HUES6 (cell line): ENCODE measurements at regions not wholly inside any gene's neighbourhood (a gene's known extent, or its start where the extent isn't known, plus 50 kb on each side); places are given as distances from the start of the nearest gene placed in this dataset.

Experiments
- H3K27ac ChIP-seq: 2 replicates; pipeline ENCODE4 v1.7.0; 2013; ENCODE audit warnings: low read depth, mild to moderate bottlenecking, low read length, inconsistent platforms
- H3K27me3 ChIP-seq: 2 replicates; pipeline ENCODE4 v1.6.1; 2013; ENCODE audit warnings: low read length; ENCODE audit not compliant: control insufficient read depth, insufficient read depth
- H3K36me3 ChIP-seq: 2 replicates; pipeline ENCODE4 v1.6.1; 2013; ENCODE audit warnings: low read length; ENCODE audit not compliant: control insufficient read depth, insufficient read depth
- H3K4me1 ChIP-seq: 2 replicates; pipeline ENCODE4 v1.6.1; 2013; ENCODE audit warnings: low read length; ENCODE audit not compliant: control insufficient read depth, insufficient read depth
- H3K4me3 ChIP-seq: 2 replicates; pipeline ENCODE4 v1.5.1; 2013; ENCODE audit warnings: low read depth, low read length
- H3K9ac ChIP-seq: one replicate; pipeline ENCODE4 v1.6.1; 2013; ENCODE audit warnings: mild to moderate bottlenecking, low read length
- H3K9me3 ChIP-seq: 2 replicates; pipeline ENCODE4 v1.6.1; 2013; ENCODE audit warnings: low read depth, low read length; ENCODE audit not compliant: control insufficient read depth, insufficient read depth

DNA sequence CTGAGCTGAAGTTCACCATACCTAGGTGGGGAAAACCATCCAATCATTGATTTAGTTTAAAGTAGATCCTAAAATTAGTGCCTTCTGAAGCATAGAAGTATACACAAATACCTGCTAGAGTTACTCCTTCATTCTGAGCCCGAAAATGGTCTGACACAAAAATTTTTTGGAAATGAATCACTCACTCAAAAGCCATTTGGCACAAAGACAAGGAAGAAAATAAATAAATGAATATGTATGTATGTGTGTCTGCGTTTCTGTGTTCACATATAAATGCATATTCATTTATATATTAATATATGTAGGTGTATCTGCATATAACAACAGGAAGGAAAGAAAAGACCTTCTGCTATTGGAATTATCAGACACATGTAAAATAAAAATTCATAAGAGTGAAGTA, 614.4 kb upstream of the PCDH9 start:
- Histone ChIP-seq H3K9me3 (no peaks in the 10 kb centered on the region; the same call in 1 of the 2 replicates), H3K9ac (no peak overlapping the region), H3K4me1 (no peaks in the 10 kb centered on the region), H3K36me3 (no peaks in the 10 kb centered on the region), H3K4me3 (no peak overlapping the region), H3K27me3 (no peaks in the 10 kb centered on the region), H3K27ac (no peak overlapping the region)

DNA sequence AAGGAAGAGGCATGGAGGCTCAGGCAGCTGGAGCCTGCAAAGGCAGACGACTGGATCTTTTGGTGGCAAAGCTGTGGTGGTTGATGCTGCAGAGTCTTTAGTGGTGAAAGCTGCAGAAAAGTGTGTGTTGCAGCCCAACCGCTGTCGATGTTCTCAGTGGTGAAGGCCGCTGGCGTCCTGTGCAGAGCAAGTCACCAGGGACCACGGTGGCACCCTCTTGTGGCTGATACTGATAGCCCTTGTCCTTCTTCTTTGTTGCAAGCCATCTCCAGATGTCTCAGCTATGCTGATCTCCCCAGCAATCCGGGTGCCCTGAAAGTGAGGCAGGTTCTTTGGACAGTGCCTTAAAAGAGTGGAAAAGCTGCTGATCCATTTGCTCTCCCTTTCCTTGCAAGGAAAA, 610.9 kb upstream of the PCDH9 start:
- no peaks in the 10 kb centered on the region for H3K4me1 ChIP-seq
- H3K27me3 ChIP-seq = no peaks in the 10 kb centered on the region
- H3K27ac ChIP-seq = no peak overlapping the region
- peaks cover 2% of the 10 kb centered on the region for H3K9me3 ChIP-seq
- no peaks in the 10 kb centered on the region for H3K36me3 ChIP-seq
- no peak overlapping the region for H3K9ac ChIP-seq
- no peak overlapping the region for H3K4me3 ChIP-seq

DNA sequence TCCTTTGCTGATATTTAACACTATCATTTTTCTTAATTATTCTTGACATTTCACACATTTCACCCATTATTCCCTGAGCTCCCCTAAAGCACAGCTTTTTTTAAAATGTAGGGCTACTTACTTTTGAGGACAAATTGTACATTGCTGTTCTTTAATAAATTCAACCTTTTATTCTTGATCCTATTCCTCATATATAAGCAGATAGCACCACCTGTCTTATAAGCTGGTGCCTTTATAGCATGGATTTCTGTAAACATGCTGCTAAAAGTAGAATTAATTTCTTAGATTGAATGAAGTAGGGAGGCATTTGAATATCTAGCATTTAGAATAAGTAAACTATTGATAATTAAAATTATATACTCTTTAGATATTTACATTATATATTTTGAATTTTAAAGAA, 603.4 kb upstream of the PCDH9 start:
- H3K27me3 ChIP-seq = no peaks in the 10 kb centered on the region
- H3K9me3 ChIP-seq = peaks cover 6% of the 10 kb centered on the region; the same call in 1 of the 2 replicates
- no peak overlapping the region for H3K27ac ChIP-seq
- no peak overlapping the region for H3K9ac ChIP-seq
- no peaks in the 10 kb centered on the region for H3K4me1 ChIP-seq
- H3K36me3 ChIP-seq = no peaks in the 10 kb centered on the region
- H3K4me3 ChIP-seq = no peak overlapping the region

DNA sequence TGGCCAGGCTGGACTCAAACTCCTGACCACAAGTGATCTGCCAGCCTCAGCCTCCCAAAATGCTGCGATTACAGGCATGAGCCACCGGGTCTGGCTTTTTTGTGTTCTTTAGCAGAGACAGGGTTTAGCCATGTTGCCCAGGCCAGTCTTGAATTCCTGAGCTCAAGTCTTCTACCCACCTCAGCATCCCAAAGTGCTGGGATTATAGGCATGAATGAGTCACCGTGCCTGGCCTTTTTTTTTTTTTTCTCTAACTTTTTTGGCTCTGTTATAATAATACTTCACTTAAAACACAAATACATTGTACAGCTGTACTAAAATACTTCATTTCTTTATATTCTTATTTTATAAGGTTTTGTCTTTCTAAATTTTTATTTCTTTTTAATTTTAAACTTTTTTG, 599.5 kb upstream of the PCDH9 start:
- Histone ChIP-seq H3K27me3 (no peaks in the 10 kb centered on the region), H3K4me3 (no peak overlapping the region), H3K4me1 (no peaks in the 10 kb centered on the region), H3K9ac (no peak overlapping the region), H3K9me3 (no peaks in the 10 kb centered on the region), H3K36me3 (no peaks in the 10 kb centered on the region), H3K27ac (no peak overlapping the region)

DNA sequence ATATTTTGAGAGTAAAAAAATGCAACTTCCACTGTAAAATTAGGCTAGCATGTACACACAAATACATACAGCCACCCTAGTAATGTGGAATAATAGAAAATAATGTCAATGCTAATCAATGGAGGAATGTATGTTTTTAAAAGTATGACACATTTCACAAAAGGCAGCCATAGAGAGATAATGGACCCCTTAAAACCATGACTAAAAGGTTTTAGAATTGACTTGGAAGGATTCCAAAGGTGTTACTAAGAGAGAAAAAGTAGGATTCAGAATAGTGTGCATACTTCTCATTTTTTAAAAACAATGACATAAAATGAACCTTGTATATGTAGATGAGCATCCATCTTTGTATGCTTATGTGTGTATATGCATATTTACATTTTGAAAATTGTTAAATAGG, 597.9 kb upstream of the PCDH9 start:
- Histone ChIP-seq H3K27ac (no peak overlapping the region; the same call in 1 of the 2 replicates), H3K36me3 (no peaks in the 10 kb centered on the region), H3K9me3 (no peaks in the 10 kb centered on the region), H3K4me1 (no peaks in the 10 kb centered on the region), H3K9ac (no peak overlapping the region), H3K27me3 (no peaks in the 10 kb centered on the region), H3K4me3 (no peak overlapping the region)

DNA sequence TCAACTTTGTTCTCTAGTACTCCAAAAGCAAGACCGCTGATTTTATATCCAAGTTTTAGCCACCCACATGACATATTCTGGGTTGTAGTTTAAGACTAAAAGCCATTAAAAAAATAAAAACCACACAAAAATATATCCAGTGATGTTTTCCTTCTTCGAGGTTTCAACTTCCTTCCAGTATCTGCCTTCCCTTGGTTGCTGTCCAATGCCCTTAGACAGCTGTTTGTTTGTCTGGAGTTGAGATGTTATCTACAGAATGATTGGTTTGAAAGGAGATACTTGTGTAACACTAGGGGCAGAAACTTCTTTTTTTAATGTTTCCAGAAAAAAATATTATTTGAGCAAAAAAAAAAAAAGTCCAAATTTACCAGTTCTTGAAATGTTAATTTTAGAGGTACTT, 591.5 kb upstream of the PCDH9 start:
- H3K36me3 ChIP-seq = no peaks in the 10 kb centered on the region
- H3K9ac ChIP-seq = no peak overlapping the region
- no peaks in the 10 kb centered on the region for H3K4me1 ChIP-seq
- no peak overlapping the region for H3K4me3 ChIP-seq
- no peak overlapping the region for H3K27ac ChIP-seq
- H3K9me3 ChIP-seq = no peaks in the 10 kb centered on the region
- H3K27me3 ChIP-seq = no peaks in the 10 kb centered on the region

DNA sequence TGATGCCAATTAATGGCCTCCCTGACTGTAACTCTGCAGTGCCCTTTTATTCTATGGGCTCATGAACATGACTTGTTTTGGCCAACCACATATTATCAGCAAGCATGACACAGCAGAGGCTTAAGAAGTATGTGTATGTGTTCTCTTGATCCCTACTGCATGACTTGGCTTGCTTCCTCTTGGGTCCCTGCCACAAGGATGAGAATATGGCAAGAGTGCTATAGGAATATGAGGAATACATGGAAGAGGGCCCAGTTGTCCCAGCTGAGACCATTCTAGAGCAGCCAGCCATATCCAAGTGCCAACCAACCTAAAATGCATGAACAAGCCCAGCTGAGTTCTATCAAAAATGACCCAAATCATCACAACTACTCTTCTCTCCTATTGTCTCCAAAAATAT, 576.7 kb upstream of the PCDH9 start:
- no peaks in the 10 kb centered on the region for H3K4me1 ChIP-seq

DNA sequence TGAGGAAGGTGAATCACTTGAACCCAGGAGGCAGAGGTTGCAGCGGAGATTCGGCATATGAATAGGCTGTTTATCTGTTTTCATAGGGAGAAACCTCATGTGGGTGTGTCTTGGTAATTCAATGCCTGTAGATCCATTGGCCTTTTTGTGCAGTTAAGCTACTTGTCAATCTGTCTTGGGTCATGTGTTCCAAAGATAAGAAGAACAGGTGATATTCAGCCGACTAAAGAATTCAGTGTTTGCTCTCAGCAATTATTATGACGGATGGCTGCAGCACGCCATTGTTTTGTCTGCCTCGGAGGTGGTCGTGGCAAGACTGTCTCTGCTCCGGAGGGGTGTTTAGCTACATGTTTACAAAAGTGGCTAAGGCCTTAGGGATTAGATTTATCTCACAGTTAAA, 573.0 kb upstream of the PCDH9 start:
- Histone ChIP-seq H3K36me3 (no peaks in the 10 kb centered on the region), H3K27me3 (no peaks in the 10 kb centered on the region), H3K9ac (no peak overlapping the region), H3K27ac (no peak overlapping the region), H3K9me3 (no peaks in the 10 kb centered on the region), H3K4me3 (no peak overlapping the region), H3K4me1 (0 out of 2 replicates have a peak, but pooled peaks cover 5% of the 10 kb centered on the region)

More for the DNA sequence above, 576.7 kb upstream of the PCDH9 start:
- no peaks in the 10 kb centered on the region for H3K36me3 ChIP-seq
- H3K27me3 ChIP-seq = no peaks in the 10 kb centered on the region
- H3K27ac ChIP-seq = no peak overlapping the region
- H3K9ac ChIP-seq = no peak overlapping the region
- H3K9me3 ChIP-seq = no peaks in the 10 kb centered on the region
- no peak overlapping the region for H3K4me3 ChIP-seq

DNA sequence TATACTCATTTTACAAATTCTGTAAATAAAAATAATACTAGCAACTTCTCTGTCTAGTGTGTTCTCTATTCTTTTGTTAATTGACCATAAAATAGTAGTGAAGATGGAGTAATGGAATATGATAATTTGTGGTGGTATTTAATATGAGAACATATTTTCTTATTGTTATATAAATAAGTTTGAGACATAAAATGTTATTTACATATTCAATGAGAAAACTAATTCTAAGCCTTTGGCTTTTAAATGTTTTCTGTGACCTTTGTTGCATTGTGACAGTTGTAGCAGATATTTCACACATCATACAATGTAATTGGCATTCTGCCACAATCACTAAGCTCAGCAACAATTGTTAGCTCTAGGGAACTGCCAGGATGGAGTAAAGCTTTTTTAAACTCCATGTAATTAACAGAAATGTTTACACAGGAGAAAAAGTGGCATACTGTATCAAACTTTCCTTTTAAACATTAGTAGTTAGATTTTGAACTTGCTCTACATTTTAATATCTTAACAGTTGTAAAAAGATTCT, 562.1 kb upstream of the PCDH9 start:
- Histone ChIP-seq H3K9me3 (no peaks in the 10 kb centered on the region), H3K4me1 (no peaks in the 10 kb centered on the region), H3K4me3 (no peak overlapping the region), H3K9ac (no peak overlapping the region), H3K27me3 (no peaks in the 10 kb centered on the region), H3K27ac (no peak overlapping the region), H3K36me3 (no peaks in the 10 kb centered on the region)

DNA sequence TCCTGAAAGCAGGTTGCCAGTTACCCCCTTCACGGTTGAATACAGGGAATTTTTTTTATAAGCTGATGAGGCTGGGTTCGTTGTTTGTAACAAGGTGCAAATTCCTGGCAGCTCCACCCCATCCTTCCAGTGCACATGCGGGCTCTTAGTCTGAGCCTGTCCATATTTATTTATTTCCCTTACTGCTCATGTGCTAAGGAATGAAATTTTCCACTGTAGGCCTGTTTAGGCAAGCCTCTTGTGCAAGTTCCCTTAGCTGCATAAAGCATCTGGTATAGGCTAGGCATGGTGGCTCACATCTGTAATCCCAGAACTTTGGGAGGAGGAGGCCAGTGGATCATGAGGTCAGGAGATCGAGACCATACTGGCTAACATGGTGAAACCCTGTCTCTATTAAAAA, 560.9 kb upstream of the PCDH9 start:
- Histone ChIP-seq H3K27me3 (no peaks in the 10 kb centered on the region), H3K4me1 (no peaks in the 10 kb centered on the region), H3K27ac (no peak overlapping the region), H3K9me3 (no peaks in the 10 kb centered on the region), H3K36me3 (no peaks in the 10 kb centered on the region), H3K4me3 (no peak overlapping the region), H3K9ac (no peak overlapping the region)

DNA sequence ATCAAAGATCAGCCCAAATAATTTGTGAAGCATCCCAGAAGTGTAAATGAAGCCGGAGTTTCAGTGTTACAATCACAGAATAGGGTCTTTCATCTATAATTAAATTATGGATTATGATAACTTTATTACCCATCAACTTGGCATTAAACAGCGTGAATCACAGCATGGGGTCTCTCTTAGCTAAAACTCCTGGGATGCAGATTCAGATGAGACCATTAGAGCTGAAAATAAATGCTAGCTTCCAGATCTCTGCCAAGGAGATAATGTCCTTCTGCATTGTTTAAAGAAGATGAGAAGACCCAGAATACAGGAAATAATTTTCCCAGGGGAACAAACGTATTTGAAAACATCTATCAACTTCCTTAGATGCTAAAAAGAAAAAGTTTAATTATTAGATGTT, 546.0 kb upstream of the PCDH9 start:
- Histone ChIP-seq H3K27ac (no peak overlapping the region), H3K4me1 (no peaks in the 10 kb centered on the region), H3K9ac (no peak overlapping the region), H3K36me3 (no peaks in the 10 kb centered on the region), H3K9me3 (peaks cover 13% of the 10 kb centered on the region), H3K27me3 (no peaks in the 10 kb centered on the region), H3K4me3 (no peak overlapping the region)

DNA sequence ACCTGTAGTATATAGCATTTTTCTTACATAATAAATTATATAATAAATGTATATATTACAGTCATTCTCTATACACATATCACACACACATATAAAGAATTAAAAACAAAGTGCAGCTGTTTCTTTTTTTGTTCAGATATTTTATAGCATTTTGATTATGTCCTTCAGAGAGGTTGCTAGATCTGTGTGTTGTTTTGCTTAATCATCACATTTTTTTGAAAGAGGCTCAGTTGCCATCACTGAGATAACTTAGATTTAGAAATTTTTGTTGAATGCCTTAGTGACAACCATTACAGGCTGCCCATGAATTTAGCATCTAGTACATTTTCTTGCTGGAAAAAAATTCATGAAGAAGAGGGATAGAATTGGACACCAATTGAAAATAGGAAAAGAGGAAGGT, 545.2 kb upstream of the PCDH9 start:
- peaks cover 13% of the 10 kb centered on the region for H3K9me3 ChIP-seq
- H3K4me1 ChIP-seq = no peaks in the 10 kb centered on the region
- no peak overlapping the region for H3K27ac ChIP-seq
- no peak overlapping the region for H3K9ac ChIP-seq
- no peaks in the 10 kb centered on the region for H3K36me3 ChIP-seq
- H3K27me3 ChIP-seq = no peaks in the 10 kb centered on the region
- H3K4me3 ChIP-seq = no peak overlapping the region
